HepG2 (cell line): ENCODE measurements at regions not wholly inside any gene's neighbourhood (a gene's known extent, or its start where the extent isn't known, plus 50 kb on each side); places are given as distances from the start of the nearest gene placed in this dataset.
A peak's percentile ranks its signal among the peaks of the same experiment; 100 is the strongest.

Experiments used
- ATAC-seq: fragments of 200-7000 bp; cut with Tn5 transposase; 3 replicates; pipeline ENCODE4 v1.9.1; 2020; ENCODE audit warnings: mild to moderate bottlenecking, moderate library complexity
- BruUV-seq: library from RNA; stranded (reverse); fragments of 400-500 nt; replicated peaks from 2 replicates; lab custom pipeline; 2021; lab: Mats Ljungman, UMichigan
- CTCF ChIA-PET: fragments of 300-600 bp; formaldehyde crosslinking; extraction: SDS; loops from one replicate; lab custom pipeline; 2021; ENCODE audit warnings: low total read pairs, inconsistent platforms, low intra/inter-chr PET ratio; lab: Yijun Ruan, JAX
- POLR2A ChIA-PET: fragments of 350-600 bp; sonication (Branson Sonifier 250); formaldehyde crosslinking; loops from one replicate; lab custom pipeline; 2020; ENCODE audit warnings: antibody characterized with exemption, inconsistent platforms; lab: Yijun Ruan, JAX
- DNase-seq: peaks from one replicate; pipeline ENCODE4 v3.0.0-alpha.2; 2015; ENCODE audit warnings: low spot score
- FAIRE-seq: peaks from 3 replicates; lab custom pipeline; 2011; peaks lifted over from hg19 to GRCh38; lab: Jason Lieb, UNC
- H2AFZ ChIP-seq: one replicate; pipeline ENCODE4 v1.6.1; 2011; ENCODE audit warnings: low read length, inconsistent platforms
- H3K27ac ChIP-seq: fragments of 300-600 bp; 3 replicates; pipeline ENCODE4 v1.8.0; 2011; ENCODE audit warnings: mixed run types, mild to moderate bottlenecking, mixed read lengths, low read length, inconsistent platforms; ENCODE audit not compliant: insufficient read depth; ENCODE audit errors: extremely low read length
- H3K27me3 ChIP-seq, 2 experiments: fragments of 200-600 bp in 1 of 2; 2 replicates in 1 of 2; 3 replicates in 1 of 2; pipeline versions ENCODE4 v1.6.0 to v1.8.0; 2011; ENCODE audit warnings: low read length in 2 of 2, mild to moderate bottlenecking in 2 of 2, moderate library complexity in 2 of 2, inconsistent platforms in 1 of 2; ENCODE audit not compliant: insufficient read depth in 2 of 2, control insufficient read depth in 1 of 2
- H3K36me3 ChIP-seq, 2 experiments: fragments of 200-600 bp in 1 of 2; replicated peaks in 1 of 2; 2 replicates in 1 of 2; 3 replicates in 1 of 2; pipeline versions ENCODE4 v1.5.1 to v1.8.0; 2011; ENCODE audit warnings: low read length in 2 of 2, inconsistent platforms in 1 of 2; ENCODE audit not compliant: insufficient read depth in 2 of 2, control insufficient read depth in 1 of 2
- H3K4me1 ChIP-seq: 2 replicates; pipeline ENCODE4 v1.5.1; 2012; ENCODE audit warnings: low read length, inconsistent platforms; ENCODE audit not compliant: insufficient read depth
- H3K4me2 ChIP-seq: 2 replicates; pipeline ENCODE4 v1.6.0; 2011; ENCODE audit warnings: low read depth, low read length, inconsistent platforms
- H3K4me3 ChIP-seq, 3 experiments: fragments of 200-600 bp in 1 of 3; sonication (generic), shearing (Covaris generic) in 1 of 3; replicated peaks in 1 of 3; 2 replicates each; pipeline ENCODE4 v1.5.1; 2011 to 2016; ENCODE audit warnings: low read length in 3 of 3, inconsistent platforms in 2 of 3, low read depth in 2 of 3, mild to moderate bottlenecking in 2 of 3, control low read depth in 1 of 3, mixed read lengths in 1 of 3; ENCODE audit not compliant: insufficient read depth in 1 of 3
- H3K79me2 ChIP-seq: one replicate; pipeline ENCODE4 v1.6.1; 2011; ENCODE audit warnings: low read length, inconsistent platforms; ENCODE audit not compliant: insufficient read depth
- H3K9ac ChIP-seq: 2 replicates; pipeline ENCODE4 v1.6.0; 2011; ENCODE audit warnings: mild to moderate bottlenecking, low read depth, low read length, inconsistent platforms; ENCODE audit not compliant: insufficient read depth
- H3K9me3 ChIP-seq: 2 replicates; pipeline ENCODE4 v1.5.1; 2012; ENCODE audit warnings: mild to moderate bottlenecking, low read length
- H4K20me1 ChIP-seq: 2 replicates; pipeline ENCODE4 v1.6.0; 2011; ENCODE audit warnings: inconsistent platforms, mild to moderate bottlenecking, low read length, moderate library complexity; ENCODE audit not compliant: insufficient read depth
- NFAT5 ChIP-seq: sonication (generic); formaldehyde crosslinking; IDR thresholded peaks from 2 replicates; pipeline ENCODE4 v1.4.0; 2020; ENCODE audit warnings: missing genetic modification reagents
- SNRNP70 ChIP-seq: fragments of 200-400 bp; formaldehyde crosslinking; IDR thresholded peaks from 2 replicates; pipeline ENCODE4 v1.6.1; 2017; ENCODE audit warnings: mild to moderate bottlenecking, low read depth, low read length, moderate library complexity
- WGBS: methylation state at CpG from one replicate; pipeline ENCODE4 v1.1.6; 2017; ENCODE audit warnings: low lambda C conversion rate; 5-methylcytosine and 5-hydroxymethylcytosine counted together
- in situ Hi-C: cut with HindIII; loops from 2 replicates; pipeline ENCODE4 v1.10.0; 2017; ENCODE audit warnings: low pct_unique_long_range_greater_than_20kb; ENCODE audit not compliant: extremely low pct_ligation_motif_present
- intact Hi-C: fragments of 100-400 bp; cut with micrococcal nuclease; formaldehyde crosslinking; loops from one replicate; pipeline ENCODE4 v1.10.0; 2022; ENCODE audit not compliant: unreplicated experiment
- TF ChIP-seq, protein P1 (sequence below): sonication (generic); formaldehyde crosslinking; IDR thresholded peaks from 2 replicates; pipeline ENCODE4 v1.4.0; 2020; ENCODE audit warnings: missing genetic modification reagents

GRCh38 chr9:89254773-89255125, 56.2 kb upstream of the CKS2 start:
- H3K27ac ChIP-seq = no peak overlapping the region
- in situ Hi-C loops = no loop called here
- ChIA-PET CTCF (no interaction called here), POLR2A (no interaction called here)
- no peaks in the 10 kb centered on the region for H3K79me2 ChIP-seq
- H3K9me3 ChIP-seq = peaks cover 5% of the 10 kb centered on the region; the same call in 1 of the 2 replicates
- peak; percentile 54 for ATAC-seq
- H3K4me2 ChIP-seq = no peak overlapping the region
- no peaks in the 10 kb centered on the region for H3K4me1 ChIP-seq
- H2AFZ ChIP-seq = no peak overlapping the region
- intact Hi-C loops = no loop called here
- WGBS = 59% methylated on average over 8 of the region's 8 CpGs
- no peak overlapping the region for H3K4me3 ChIP-seq
- FAIRE-seq = no peak
- no peaks in the 10 kb centered on the region for H3K27me3 ChIP-seq
- no TSS peak for BruUV-seq
- no peak overlapping the region for H3K9ac ChIP-seq
- H4K20me1 ChIP-seq = no peaks in the 10 kb centered on the region
- TF ChIP-seq NFAT5 (CRISPR knock-in tag) (no peak), SNRNP70 (no peak)
- TF ChIP-seq, protein P1, sequence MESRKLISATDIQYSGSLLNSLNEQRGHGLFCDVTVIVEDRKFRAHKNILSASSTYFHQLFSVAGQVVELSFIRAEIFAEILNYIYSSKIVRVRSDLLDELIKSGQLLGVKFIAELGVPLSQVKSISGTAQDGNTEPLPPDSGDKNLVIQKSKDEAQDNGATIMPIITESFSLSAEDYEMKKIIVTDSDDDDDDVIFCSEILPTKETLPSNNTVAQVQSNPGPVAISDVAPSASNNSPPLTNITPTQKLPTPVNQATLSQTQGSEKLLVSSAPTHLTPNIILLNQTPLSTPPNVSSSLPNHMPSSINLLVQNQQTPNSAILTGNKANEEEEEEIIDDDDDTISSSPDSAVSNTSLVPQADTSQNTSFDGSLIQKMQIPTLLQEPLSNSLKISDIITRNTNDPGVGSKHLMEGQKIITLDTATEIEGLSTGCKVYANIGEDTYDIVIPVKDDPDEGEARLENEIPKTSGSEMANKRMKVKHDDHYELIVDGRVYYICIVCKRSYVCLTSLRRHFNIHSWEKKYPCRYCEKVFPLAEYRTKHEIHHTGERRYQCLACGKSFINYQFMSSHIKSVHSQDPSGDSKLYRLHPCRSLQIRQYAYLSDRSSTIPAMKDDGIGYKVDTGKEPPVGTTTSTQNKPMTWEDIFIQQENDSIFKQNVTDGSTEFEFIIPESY (CRISPR knock-in tag) = peak; percentile 43; the same call in 1 of the 2 replicates
- H3K36me3 ChIP-seq = no peaks in the 10 kb centered on the region
- no peak for DNase-seq
